H1 (cell line): ENCODE measurements at regions not wholly inside any gene's neighbourhood (a gene's known extent, or its start where the extent isn't known, plus 50 kb on each side); places are given as distances from the start of the nearest gene placed in this dataset.

Source experiments
- BRCA1 ChIP-seq: IDR thresholded peaks from 2 replicates; pipeline ENCODE4 v1.6.1; 2012; ENCODE audit warnings: low read depth, low read length, improper control_type of control experiment
- CEBPB ChIP-seq: IDR thresholded peaks from 2 replicates; pipeline ENCODE4 v1.6.1; 2012; ENCODE audit warnings: low read depth, low read length
- CTCF ChIP-seq, 3 experiments: IDR thresholded peaks; 1 replicate in 2 of 3; 2 replicates in 1 of 3; pipeline versions ENCODE4 v1.5.1 to v1.6.1; 2011; ENCODE audit warnings: low read length in 3 of 3, mild to moderate bottlenecking in 3 of 3, inconsistent platforms in 2 of 3, low read depth in 1 of 3, moderate library complexity in 1 of 3; ENCODE audit not compliant: insufficient read depth in 1 of 3; ENCODE audit errors: control extremely low read depth in 1 of 3
- GABPA ChIP-seq: IDR thresholded peaks from 2 replicates; pipeline ENCODE4 v1.6.1; 2011; ENCODE audit warnings: mild to moderate bottlenecking, low read length, moderate library complexity, borderline replicate concordance; ENCODE audit not compliant: insufficient read depth
- HDAC2 ChIP-seq, 2 experiments: fragments of 300-600 bp in 1 of 2; sonication (generic) in 1 of 2; IDR thresholded peaks; 2 replicates each; pipeline ENCODE4 v1.6.1; 2011 to 2012; ENCODE audit warnings: low read depth in 2 of 2, low read length in 2 of 2, mild to moderate bottlenecking in 2 of 2, moderate library complexity in 2 of 2, borderline replicate concordance in 1 of 2, inconsistent platforms in 1 of 2
- HDAC6 ChIP-seq: IDR thresholded peaks from one replicate; pipeline ENCODE4 v1.7.1; 2012; ENCODE audit warnings: low read depth, mild to moderate bottlenecking, inconsistent platforms, low read length, moderate library complexity
- JUN ChIP-seq: IDR thresholded peaks from 2 replicates; pipeline ENCODE4 v1.6.1; 2011; ENCODE audit warnings: low read depth, mild to moderate bottlenecking, improper control_type of control experiment, low read length
- POLR2A ChIP-seq, 2 experiments: IDR thresholded peaks; 1 replicate in 1 of 2; 2 replicates in 1 of 2; pipeline ENCODE4 v1.6.1; 2011; ENCODE audit warnings: low read depth in 2 of 2, low read length in 2 of 2, mild to moderate bottlenecking in 2 of 2; ENCODE audit errors: control extremely low read depth in 1 of 2
- POLR2AphosphoS5 ChIP-seq: IDR thresholded peaks from 2 replicates; pipeline ENCODE4 v1.6.1; 2011; ENCODE audit warnings: low read depth, low read length
- SP1 ChIP-seq: IDR thresholded peaks from 2 replicates; pipeline ENCODE4 v1.6.1; 2011; ENCODE audit warnings: low read depth, low read length
- TCF12 ChIP-seq: IDR thresholded peaks from 2 replicates; pipeline ENCODE4 v1.6.1; 2011; ENCODE audit warnings: low read depth, mild to moderate bottlenecking, low read length
- TF ChIP-seq, protein P1 (sequence below): IDR thresholded peaks from 2 replicates; pipeline ENCODE4 v1.6.1; 2012; ENCODE audit warnings: inconsistent platforms
- TF ChIP-seq, protein P2 (sequence below): IDR thresholded peaks from 2 replicates; pipeline ENCODE4 v1.6.1; 2011; ENCODE audit warnings: low read depth, mild to moderate bottlenecking, low read length; ENCODE audit not compliant: insufficient read depth

DNA sequence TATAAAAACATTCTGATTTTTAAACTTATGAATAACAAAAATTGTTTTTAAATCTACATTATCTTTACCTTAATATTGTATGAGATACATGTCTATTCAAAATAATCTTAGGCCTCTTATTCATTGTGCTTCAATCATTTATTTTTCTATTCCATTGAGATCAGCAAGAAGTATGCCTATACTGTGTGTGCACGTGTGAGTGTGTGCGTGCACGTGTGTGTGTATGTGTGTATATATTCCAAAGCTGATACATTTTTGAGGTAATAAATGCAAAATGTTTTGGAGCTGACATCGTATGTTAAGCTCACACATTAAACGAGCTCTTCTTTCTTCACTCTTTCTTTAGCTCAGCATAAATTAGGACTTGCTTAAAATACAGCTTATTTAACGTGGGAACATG lies 1701.2 kb upstream of the PCDH10 start:
- no peak for TF ChIP-seq BRCA1
- TF ChIP-seq JUN: no peak
- TF ChIP-seq, protein P1, sequence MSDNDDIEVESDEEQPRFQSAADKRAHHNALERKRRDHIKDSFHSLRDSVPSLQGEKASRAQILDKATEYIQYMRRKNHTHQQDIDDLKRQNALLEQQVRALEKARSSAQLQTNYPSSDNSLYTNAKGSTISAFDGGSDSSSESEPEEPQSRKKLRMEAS: no peak
- TF ChIP-seq POLR2AphosphoS5: no peak
- no peak for TF ChIP-seq HDAC2 (IDR thresholded peaks at IDR 0.05; ENCODE audit: borderline replicate concordance in 1 of 2, low read depth in 2 of 2, low read length in 2 of 2)
- TF ChIP-seq, protein P2, sequence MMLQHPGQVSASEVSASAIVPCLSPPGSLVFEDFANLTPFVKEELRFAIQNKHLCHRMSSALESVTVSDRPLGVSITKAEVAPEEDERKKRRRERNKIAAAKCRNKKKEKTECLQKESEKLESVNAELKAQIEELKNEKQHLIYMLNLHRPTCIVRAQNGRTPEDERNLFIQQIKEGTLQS: no peak
- TF ChIP-seq TCF12: no peak
- no peak for TF ChIP-seq HDAC6
- no peak for TF ChIP-seq POLR2A (IDR thresholded peaks at IDR 0.05; ENCODE audit: control extremely low read depth in 1 of 2, low read depth in 2 of 2, low read length in 2 of 2)
- TF ChIP-seq CTCF (IDR thresholded peaks at IDR 0.05; ENCODE audit: control extremely low read depth in 1 of 3, insufficient read depth in 1 of 3, low read depth in 1 of 3, low read length in 3 of 3): no peak
- no peak for TF ChIP-seq GABPA
- no peak for TF ChIP-seq CEBPB
- no peak for TF ChIP-seq SP1
